ENCODE measurements at regions not wholly inside any gene's neighbourhood (a gene's known extent, or its start where the extent isn't known, plus 50 kb on each side); places are given as distances from the start of the nearest gene placed in this dataset.
"Not testable (repeated sequence)": the region's sequence is repeated elsewhere in the genome, so short reads cannot be mapped to it uniquely, and the experiment has no call there.

DNA sequence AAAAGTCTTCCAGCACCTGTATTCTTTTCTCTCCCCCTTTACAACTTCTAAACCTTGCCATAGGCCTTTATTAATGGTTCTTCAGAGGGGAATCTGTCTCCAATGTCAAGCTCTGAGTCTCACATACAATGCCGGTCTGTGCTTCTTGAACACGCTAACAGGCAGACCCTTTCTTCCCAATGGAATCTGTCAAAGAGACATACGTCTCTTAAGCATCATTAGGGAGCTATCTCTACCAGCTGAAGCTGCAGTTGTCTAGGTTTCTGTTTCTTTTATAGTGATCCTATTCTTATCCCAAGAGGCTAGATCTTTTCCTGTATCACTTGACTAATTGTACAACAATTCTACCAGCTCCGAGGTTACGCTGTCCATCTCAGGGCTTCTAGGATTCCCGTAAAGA, 560.8 kb upstream of the NBEA start:
- no peak for DNase-seq (ENCODE audit: extremely low read depth, insufficient read length)
- H3K27me3 ChIP-seq (replicated peaks; ENCODE audit: control insufficient read depth, insufficient read depth, low read length) = no peaks in the 10 kb centered on the region
- TF ChIP-seq, protein P1, sequence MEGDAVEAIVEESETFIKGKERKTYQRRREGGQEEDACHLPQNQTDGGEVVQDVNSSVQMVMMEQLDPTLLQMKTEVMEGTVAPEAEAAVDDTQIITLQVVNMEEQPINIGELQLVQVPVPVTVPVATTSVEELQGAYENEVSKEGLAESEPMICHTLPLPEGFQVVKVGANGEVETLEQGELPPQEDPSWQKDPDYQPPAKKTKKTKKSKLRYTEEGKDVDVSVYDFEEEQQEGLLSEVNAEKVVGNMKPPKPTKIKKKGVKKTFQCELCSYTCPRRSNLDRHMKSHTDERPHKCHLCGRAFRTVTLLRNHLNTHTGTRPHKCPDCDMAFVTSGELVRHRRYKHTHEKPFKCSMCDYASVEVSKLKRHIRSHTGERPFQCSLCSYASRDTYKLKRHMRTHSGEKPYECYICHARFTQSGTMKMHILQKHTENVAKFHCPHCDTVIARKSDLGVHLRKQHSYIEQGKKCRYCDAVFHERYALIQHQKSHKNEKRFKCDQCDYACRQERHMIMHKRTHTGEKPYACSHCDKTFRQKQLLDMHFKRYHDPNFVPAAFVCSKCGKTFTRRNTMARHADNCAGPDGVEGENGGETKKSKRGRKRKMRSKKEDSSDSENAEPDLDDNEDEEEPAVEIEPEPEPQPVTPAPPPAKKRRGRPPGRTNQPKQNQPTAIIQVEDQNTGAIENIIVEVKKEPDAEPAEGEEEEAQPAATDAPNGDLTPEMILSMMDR (IDR thresholded peaks at IDR 0.05; ENCODE audit: insufficient read depth, low read length, poor library complexity, severe bottlenecking) = no peak
- no peaks in the 10 kb centered on the region for H3K36me3 ChIP-seq (ENCODE audit: control insufficient read depth, insufficient read depth, low read length)
- no peak overlapping the region for H3K4me3 ChIP-seq (replicated peaks; ENCODE audit: low read depth, low read length)

DNA sequence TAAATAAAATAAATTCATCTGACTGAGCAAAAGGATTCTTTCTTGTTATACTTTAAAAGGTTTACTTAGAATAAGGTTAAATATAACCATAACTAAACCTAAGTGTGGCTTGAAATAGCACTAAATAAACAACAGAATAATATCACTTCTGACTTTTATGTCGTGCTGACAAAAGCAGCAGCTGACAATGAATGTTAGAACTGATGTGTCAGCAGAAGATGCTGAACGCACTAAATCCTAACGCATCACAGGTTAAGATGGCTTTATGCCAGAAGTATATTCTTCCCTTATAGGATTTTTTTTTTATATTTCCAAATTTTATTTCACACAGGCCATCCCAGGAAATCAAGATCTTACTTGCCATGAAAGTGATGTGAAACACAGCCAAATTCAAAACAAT, 558.3 kb upstream of the NBEA start:
- TF ChIP-seq, protein P1 (IDR thresholded peaks at IDR 0.05; ENCODE audit: insufficient read depth, low read length, poor library complexity, severe bottlenecking) = no peak
- Histone ChIP-seq H3K36me3 (ENCODE audit: control insufficient read depth, insufficient read depth, low read length) (no peaks in the 10 kb centered on the region), H3K27me3 (replicated peaks; ENCODE audit: control insufficient read depth, insufficient read depth, low read length) (no peaks in the 10 kb centered on the region), H3K4me3 (replicated peaks; ENCODE audit: low read depth, low read length) (no peak overlapping the region)
- DNase-seq (ENCODE audit: extremely low read depth, insufficient read length) = no peak

DNA sequence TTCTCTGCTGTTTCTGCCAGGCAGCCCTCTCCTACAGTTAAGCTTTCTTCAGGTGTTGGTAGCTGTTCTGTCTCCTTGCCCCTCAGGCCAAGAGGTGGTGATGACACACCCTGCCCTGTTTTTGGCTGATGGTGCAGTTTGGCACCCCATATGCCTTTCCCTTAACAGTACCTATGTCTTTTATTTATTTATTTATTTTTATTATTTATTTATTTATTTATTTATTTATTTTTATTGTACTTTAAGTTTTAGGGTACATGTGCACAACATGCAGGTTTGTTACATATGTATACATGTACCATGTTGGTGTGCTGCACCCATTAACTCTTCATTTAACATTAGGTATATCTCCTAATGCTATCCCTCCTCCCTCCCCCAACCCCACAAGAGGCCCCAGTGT, 555.8 kb upstream of the NBEA start:
- not testable (repeated sequence) for DNase-seq (ENCODE audit: extremely low read depth, insufficient read length); H3K27me3 ChIP-seq (replicated peaks; ENCODE audit: control insufficient read depth, insufficient read depth, low read length); H3K36me3 ChIP-seq (ENCODE audit: control insufficient read depth, insufficient read depth, low read length); H3K4me3 ChIP-seq (replicated peaks; ENCODE audit: low read depth, low read length)

DNA sequence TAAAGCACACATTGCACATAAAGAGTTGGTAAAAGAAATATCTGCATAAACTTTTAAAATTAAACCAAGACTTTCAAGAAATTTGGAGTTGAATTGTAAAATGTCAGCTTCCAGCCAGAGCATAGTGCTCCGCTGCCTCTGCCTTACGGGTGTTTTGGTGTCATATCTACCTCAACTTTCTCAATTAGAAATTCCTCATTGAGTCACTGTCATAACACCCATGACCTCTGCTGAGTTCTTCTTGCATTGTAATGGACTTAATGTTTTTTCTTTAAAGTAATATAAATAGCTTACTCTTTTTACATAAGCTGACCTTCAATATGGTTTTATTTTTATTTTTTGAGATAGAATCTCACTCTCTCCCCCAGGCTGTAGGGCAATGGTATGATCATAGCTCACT, 551.0 kb upstream of the NBEA start:
- H3K36me3 ChIP-seq (ENCODE audit: control insufficient read depth, insufficient read depth, low read length) = no peaks in the 10 kb centered on the region
- DNase-seq (ENCODE audit: extremely low read depth, insufficient read length) = no peak
- no peak overlapping the region for H3K4me3 ChIP-seq (replicated peaks; ENCODE audit: low read depth, low read length)
- H3K27me3 ChIP-seq (replicated peaks; ENCODE audit: control insufficient read depth, insufficient read depth, low read length) = no peaks in the 10 kb centered on the region
- TF ChIP-seq, protein P1 (IDR thresholded peaks at IDR 0.05; ENCODE audit: insufficient read depth, low read length, poor library complexity, severe bottlenecking) = no peak

DNA sequence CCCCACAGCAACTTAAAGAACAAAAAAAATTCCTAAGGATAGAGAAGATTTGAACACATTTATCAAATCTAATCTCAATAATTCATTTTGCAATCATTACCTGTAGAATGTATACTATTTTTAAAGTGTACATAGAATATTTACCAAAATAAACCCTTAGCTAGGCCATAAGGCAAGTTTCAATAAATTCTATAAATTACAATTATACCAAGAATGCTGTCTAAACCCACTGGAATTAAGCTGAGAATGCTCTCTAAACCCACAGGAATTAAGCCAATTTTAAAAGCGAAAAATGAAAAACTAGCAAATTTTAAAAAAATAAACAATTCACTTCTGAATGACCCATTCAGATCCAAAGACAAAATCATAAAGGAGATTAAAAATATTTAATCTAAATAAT, 540.4 kb upstream of the NBEA start:
- no peak overlapping the region for H3K4me3 ChIP-seq (replicated peaks; ENCODE audit: low read depth, low read length)
- no peaks in the 10 kb centered on the region for H3K36me3 ChIP-seq (ENCODE audit: control insufficient read depth, insufficient read depth, low read length)
- no peaks in the 10 kb centered on the region for H3K27me3 ChIP-seq (replicated peaks; ENCODE audit: control insufficient read depth, insufficient read depth, low read length)
- no peak for DNase-seq (ENCODE audit: extremely low read depth, insufficient read length)
- TF ChIP-seq, protein P1 (IDR thresholded peaks at IDR 0.05; ENCODE audit: insufficient read depth, low read length, poor library complexity, severe bottlenecking) = no peak

DNA sequence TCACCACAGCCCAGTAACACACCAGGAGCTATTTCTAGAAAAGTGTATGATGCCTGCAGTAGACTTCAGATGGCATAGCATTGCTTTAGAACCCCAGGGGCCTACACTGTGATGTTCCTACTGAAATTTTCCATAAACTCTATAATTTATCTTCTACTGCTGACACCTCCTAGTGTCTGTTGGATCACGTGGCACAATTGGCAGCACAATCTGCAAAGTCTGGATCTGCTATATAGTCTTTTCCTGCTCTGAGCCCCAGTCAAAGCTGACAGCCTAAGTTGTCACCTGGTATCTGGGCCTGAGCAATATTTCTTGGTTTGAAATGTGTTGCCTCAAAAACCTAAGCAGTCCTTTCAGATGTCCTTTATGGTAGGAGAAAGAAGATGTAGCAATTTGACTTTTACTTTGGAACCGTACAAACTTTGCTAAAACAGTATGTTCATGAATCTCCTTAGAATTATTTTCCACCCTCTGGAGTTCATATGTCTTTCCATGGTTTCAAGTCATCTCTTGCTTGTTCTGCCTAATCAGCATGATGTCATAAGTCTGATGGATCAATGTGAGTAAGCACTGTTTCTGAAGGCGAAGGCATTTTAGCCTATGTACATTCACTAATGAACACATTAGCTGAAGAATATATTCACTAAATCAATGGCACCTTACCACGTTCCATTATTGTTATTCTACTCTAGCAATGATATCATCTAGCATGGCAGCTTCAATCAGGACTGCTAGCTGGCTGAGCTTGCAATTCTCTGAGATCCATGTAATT, 536.5 kb upstream of the NBEA start:
- TF ChIP-seq, protein P1 (IDR thresholded peaks at IDR 0.05; ENCODE audit: insufficient read depth, low read length, poor library complexity, severe bottlenecking) = no peak
- Histone ChIP-seq H3K4me3 (replicated peaks; ENCODE audit: low read depth, low read length) (no peak overlapping the region), H3K36me3 (ENCODE audit: control insufficient read depth, insufficient read depth, low read length) (no peaks in the 10 kb centered on the region), H3K27me3 (replicated peaks; ENCODE audit: control insufficient read depth, insufficient read depth, low read length) (no peaks in the 10 kb centered on the region)
- DNase-seq (ENCODE audit: extremely low read depth, insufficient read length) = no peak
